ENCODE measurements at regions not wholly inside any gene's neighbourhood (a gene's known extent, or its start where the extent isn't known, plus 50 kb on each side); places are given as distances from the start of the nearest gene placed in this dataset.
A peak's percentile ranks its signal among the peaks of the same experiment; 100 is the strongest.

DNA sequence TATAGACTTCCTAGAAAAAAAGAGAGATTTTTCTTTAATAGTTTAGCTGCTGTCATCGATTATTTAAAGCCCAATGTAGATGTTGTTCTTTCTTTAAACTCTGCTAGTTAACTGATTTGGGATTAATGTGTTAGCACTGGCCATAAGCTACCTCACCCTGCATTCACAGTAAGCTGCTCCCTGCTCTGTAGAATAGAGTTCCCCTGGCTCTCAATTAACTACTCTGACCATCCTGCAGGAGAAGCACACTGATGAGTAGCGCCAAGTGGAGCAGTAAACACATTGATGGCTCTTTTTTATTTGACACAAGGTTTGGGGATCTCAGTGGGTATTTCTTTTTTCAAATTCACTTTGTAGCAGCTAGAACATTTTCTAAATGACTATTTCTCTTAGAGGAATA, 807.9 kb upstream of the ZNF608 start:
- no peak for DNase-seq (ENCODE audit: low spot score)

DNA sequence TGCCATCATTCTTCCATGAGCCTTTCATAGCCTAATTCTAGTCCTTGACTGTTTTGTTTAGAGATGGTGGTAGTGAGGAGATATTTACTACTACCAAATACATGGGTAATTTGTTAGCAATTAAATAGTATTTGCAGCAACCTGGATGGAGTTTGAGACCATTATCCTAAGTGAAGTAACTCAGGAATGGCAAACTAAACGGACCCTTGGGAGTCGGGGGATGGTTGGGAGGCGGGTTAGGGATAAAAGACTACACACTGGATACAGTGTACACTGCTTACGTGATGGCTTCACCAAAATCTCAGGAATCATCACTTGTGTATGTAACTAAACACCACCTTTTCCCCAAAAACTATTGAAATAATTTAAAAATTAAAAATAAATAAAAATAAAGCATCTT, 809.2 kb upstream of the ZNF608 start:
- DNase-seq (ENCODE audit: low spot score): no peak

DNA sequence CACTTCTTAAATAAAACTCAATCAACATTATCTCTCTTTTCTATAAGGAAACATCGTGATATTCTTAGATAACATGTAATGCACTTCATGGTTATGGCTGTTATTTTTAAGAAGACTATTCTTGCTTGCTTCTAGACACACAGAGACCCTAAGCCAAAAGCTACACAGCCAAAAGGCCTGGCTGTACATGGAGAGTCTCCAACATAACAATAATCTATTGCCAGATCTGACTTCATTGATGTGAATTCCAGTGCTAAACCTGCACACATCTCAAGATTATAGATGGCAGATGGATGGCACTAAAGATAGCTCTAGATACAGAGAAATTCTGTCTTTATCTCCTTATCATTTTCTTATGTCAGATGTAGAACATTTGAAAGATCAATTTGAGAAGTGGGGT, 811.6 kb upstream of the ZNF608 start:
- no peak for DNase-seq (ENCODE audit: low spot score)

DNA sequence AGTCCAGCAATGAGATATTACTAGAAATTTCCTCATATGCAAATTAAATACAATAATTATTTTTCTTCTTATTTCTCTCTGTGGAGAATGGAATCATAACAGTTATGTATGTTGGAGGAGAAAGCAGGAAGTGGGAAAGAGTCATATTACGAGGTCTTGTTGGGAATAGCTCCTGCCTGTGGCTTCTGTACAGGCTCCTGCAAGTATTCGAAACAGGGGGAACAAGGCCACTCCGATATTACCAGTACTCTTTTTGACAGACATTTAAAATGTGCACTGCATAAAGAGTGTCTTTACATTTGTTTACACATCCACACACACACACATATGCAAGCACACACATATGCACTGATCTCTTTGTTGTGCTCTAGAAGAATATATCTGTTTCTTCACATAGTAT, 812.0 kb upstream of the ZNF608 start:
- DNase-seq (ENCODE audit: low spot score): no peak

DNA sequence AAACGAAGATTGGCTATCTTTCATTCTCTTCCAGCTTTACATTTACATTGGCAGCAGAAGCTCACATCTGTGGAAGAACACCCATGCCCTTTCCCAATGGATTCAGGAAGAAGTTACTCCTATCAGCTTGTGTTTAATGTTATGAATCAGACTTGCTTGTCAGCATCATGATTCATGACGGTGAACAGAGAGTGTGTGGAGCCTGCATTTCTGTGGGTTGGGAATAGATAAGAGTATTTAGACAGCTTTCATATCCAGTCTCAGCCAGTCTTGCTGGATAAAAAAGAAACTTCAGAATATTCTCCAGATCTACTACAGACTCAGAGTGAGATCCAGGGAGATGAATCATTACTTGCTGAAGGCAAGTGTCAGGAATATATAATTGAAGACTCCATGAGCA, 812.9 kb upstream of the ZNF608 start:
- DNase-seq (ENCODE audit: low spot score): peak; percentile 5

DNA sequence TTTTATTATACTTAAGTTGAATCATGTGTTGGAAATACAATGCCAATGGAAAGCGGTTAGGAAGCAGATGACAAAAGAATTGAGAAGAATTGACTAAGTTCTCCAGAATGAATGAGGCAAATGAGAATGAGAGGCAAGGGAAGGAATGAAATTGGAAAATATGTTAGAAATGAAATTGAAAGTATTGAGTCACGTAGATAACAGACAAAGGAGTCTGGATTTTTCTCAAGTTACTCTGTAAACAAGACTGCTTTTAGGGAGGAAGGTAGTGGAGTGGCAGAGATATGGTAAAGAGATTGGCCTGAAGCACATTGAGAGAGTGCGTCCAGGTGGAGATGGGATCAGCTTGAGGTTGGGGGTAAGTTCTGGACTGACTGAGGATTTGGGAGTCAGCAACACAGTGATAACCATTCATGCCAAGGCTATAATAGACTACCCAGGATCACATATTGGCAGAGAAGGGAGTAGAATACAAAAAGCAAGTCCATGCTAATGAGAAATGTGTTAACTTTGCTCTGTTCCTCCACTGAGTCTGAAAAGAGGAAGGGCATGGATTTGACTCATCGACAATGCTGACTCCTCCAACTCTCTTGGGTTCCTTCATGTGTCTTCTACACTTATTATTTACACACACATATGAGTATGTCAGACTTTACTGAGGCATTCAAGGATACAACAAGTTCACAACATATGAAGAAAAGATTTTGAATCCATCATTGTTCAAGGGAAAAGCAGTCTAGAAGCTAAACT, 814.2 kb upstream of the ZNF608 start:
- DNase-seq (ENCODE audit: low spot score): no peak

DNA sequence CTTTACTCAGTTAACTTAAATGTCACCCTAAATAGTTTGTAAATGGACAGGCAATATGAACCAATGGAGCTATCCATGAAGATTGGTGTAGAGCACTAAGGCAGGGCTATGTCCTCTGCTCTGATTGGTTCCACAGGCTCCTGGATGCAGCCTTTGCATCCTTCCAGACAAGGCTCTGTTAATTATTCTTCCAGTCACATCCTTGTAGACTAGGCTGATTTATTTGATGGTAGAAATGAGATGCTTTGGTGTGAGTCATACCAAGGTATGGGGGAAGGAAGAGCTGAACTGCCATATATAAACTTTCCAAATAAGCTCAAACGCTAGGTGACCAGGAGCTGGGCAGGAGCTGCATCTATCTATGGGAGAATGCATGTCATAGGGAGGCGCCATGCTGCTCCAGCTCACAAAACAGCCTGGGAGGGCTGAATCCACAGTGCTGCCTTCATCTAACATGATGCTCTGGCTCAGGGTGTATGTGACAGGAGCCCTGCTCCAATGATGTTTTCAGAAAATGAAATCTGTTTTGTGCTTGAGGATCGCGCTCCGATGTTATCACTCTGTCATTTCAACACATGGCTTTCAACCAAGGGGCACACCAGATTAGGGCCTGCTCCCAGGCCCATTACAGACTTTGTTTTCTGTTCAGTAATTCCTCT, 818.0 kb upstream of the ZNF608 start:
- DNase-seq (ENCODE audit: low spot score): no peak

DNA sequence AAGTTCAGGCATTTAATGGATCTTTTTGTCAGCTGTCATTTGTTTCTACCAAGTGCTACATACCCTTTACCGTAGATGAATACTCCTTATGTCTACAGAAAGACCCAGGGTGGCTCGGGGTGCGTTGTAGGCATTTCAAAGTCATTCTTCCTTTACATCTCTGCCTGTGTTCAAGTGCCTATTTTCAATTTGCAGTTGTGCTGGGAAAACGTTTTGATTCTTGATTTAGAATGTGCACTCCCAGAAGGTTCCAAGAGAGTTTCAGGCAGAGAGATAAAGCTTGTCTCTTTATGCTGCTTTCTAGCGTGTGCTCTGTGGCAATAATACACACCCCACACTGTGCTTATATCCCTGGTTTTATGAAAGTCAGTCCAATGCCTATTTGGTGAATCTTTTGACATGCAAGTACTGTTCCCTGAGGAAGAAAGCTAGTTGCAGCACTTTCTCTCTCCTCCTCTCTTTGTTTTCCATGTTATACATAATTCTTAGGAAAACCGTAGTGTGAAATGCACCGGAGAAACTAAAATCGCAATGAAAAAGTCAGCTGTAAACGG, 828.1 kb upstream of the ZNF608 start:
- DNase-seq (ENCODE audit: low spot score): no peak

DNA sequence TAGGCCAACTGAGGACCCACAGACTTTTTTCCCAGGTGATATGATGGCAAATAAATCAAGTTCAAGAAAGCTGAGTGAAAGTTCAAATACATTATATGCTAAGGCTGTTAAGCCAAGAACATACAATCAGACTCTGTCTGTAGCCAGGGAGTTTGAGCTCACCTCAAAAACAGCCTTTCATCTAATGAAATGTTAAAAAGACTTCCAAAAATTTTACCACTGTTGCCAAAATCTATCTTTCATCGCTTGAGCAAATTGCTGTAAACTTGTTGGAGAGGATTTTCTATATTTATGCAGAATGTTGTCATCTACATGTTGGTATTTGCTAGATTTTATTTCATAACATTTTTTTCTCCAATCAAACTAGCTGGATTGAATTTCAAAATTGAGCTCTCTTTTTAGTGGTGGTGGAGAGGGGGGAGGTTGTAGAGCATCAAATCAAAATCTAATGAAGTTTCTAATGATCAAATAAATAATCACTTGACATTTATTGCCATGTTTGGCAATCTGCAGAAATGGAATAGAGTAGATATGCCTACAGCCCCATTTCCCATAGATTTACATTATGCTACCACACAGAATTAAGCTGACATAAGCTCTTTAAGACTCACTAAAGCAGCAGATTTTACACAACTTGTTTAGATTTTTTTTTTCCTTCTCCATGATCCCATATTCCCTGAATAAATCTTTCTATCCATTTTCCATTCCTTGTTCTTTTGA, 828.9 kb upstream of the ZNF608 start:
- DNase-seq (ENCODE audit: low spot score): no peak

DNA sequence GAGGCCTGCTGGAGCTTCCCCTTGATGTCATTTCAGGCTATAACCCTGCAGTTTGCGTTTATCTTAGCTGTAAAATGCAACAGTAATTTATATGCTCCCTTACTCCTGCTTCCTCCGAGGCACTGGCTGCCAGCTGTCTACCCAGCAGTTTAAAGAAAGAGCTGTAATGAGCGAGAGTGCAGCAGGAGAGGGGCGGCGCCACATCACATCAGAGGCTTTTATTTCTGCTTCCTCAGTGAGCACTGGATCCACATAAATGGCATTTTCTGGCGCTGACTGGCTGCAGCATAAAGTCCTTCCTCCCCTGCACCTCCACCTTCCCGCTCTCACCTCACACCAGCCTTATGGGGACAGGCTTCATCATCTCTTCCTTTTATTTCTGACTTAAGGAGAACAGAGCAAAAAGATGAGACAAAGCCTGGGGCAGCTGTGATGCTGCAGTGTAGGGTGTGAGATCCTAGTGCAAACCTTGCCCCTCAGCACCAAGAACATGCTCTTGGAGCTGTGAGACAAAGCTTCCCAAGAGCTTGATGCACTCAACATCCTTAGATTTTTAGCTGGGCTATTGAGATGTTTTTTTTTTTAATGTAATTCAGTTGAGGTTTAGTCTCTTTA, 829.6 kb upstream of the ZNF608 start:
- DNase-seq (ENCODE audit: low spot score): no peak

DNA sequence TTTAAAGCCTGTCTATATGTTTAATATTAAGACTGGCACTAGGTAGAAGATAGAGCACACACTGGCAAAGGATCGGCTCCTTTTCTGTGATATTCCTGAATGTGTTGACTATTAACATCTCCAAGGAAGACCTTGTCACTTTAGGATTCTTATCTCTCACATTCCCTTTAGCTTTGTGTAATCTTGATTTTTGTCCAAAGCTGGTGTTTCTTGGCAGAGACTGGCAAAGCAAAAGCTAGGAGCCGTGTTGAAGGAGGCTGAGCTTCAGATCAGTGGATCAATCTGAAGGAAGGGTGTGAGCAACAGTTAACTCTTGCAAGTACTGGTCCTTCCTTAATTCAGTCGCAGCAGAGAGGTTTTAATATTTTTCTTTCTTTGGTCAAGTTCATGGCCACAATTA, 830.4 kb upstream of the ZNF608 start:
- DNase-seq (ENCODE audit: low spot score): no peak

DNA sequence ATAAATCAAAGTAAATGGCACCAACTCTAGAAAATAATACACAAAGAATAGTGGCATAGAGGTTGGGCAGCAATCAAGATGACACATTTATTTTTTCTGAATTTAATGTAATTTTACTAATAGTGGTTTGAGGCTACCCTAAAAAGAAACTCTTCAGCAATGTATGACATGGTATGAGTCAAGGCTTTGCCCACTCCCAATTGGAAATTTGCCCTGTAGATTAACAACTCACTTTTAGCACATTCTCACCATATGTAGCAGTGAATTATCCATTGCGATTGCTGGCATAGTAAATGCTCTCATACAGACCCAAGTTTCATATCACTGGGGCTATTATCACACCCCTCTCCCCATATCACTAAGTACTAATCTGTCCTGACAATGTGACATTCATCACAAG, 832.1 kb upstream of the ZNF608 start:
- DNase-seq (ENCODE audit: low spot score): no peak

DNA sequence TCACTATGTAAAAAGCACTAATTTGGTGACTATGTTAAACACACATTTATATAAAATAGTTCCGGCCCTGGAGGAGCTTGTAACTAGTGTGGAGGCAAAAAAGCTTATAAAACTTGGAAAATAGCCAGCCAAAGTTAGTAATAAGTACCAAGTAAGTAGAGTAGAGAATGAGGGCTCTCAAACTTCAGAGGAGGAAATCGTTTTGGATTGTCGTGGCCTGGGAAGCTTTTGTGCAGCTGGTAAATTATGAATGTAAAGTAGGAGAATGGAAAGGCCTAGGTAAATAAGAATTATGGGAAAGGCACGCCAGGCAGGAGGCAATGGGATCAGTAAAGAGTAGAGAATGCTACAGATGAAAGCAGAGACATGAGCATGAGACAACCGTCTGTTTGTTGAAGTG, 832.7 kb upstream of the ZNF608 start:
- no peak for DNase-seq (ENCODE audit: low spot score)

DNA sequence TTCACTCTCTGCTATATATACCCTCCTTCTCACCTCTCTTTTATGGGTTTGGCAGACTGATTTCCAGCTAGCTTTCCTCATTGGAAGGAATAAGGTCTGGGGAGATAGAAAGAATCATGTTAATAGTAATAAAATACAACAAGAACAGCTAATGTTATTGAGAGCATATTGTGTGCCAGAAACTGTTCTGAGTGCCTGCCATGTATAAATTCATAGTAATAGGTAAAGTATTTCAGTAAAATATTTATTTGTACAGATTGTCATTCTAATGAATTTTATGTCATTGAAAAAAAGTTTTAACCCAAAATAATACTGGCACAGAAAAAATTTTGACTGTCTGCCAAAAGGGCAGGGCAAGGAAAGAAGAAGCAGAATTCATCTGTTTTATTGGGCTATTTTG, 834.9 kb upstream of the ZNF608 start:
- no peak for DNase-seq (ENCODE audit: low spot score)

DNA sequence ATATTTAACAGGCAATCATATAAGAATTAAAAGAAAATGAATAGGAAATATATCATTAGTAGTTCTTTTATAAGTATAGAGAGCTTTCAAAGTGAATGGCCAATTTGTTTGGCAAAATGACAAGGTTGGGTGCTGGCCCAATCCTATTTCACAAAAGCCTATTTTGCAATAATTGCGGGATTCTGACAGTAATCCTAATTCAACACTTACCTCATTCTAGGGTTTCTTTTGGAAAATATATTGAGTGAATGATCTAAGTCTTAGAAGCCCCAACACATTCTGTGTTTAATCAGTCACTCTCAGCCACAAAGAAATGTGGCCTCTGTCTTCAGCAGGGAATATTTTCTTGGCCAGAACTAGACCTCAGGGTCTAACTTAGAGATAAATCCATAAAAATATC, 835.9 kb upstream of the ZNF608 start:
- no peak for DNase-seq (ENCODE audit: low spot score)

DNA sequence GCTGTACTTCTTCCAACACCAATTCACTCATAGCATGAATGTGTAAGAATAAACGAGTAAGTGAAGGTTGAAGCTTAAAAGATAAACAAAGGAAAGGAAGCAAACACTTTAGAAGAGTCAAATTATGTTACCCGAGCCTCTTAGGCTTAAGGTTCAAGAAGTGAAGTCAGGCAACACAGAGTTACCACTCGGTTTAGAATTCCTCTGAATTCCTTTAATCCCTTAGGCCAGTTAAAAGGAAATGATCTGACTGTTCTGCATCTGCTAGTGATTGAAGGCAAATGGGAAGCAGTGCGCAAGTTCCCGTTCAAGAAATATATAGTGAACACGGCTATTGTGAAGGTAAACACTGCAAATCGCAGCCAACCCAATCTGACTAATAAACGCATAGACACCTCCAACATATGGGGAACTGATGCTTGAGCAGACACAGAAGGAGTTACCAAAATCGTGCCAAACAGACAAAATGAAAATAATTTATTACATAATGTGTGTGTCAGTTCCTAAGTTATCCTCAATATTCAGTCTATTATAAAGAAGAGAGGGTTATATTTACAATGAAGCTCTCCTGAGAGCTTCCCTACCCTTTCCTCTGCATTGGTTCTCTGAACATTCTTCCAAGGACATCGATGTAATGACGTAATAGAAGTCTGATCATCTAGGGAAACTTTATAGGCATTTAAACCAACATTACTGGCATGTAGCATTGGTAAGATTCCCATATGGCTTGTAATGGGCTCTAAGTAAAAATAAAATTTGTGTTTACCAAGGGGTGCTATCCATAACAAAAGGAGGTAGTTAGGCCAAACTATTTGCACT, 837.1 kb upstream of the ZNF608 start:
- no peak for DNase-seq (ENCODE audit: low spot score)

DNA sequence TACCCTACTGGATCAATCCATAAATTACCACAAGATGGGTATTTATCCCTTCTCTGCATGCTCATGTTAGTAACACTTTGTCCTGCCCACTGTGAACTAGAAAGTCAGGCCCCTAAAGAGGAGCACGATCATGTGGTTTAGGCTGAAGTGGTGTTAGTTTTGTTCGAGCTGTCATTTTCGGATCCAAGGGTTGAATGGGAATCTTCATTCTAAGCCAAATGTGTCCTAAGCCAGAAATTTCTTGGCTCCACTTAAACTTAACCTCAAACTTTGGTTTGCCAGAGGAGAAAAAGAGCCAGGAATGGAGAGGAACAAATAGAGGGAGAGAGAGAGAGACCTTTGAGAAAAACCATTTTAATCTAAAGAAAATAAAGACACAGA, 837.7 kb upstream of the ZNF608 start:
- no peak for DNase-seq (ENCODE audit: low spot score)

DNA sequence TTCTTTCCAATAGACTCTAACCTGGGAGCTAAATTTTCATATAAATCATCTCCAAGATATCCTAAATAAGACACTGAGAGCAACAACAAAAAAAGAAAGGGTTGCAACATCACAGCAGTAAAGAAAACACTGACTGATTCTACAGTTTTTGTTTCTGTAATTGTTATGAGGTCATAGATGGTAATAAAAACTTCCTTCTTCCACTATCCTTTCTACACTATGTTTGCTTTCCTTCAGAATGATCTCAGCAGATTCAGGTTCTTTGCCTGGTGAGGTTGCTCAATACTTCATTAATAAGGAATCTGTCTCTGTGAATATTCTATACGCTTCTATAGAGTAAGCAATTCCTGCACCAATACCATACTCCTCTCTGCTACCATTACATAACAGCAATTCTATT, 835.6 kb upstream of the GRAMD2B start:
- DNase-seq (ENCODE audit: low spot score): no peak

DNA sequence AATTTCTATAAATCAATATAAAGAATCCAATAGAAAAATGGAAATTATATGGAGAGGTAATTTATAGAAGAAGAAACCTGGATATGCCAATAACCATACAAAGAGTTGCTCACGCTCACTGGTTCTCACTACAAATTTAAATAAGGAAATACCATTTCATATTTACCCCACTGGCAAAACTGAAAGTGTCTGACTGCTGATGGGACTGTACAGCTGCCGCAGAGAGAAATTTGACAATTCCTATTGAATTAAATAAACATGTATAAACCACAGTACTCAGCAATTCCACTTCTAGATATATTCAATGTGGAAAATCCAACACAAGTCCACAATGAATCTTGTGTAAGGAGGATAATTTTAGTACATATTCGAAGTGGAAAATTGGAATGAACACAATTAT, 830.4 kb upstream of the GRAMD2B start:
- no peak for DNase-seq (ENCODE audit: low spot score)

DNA sequence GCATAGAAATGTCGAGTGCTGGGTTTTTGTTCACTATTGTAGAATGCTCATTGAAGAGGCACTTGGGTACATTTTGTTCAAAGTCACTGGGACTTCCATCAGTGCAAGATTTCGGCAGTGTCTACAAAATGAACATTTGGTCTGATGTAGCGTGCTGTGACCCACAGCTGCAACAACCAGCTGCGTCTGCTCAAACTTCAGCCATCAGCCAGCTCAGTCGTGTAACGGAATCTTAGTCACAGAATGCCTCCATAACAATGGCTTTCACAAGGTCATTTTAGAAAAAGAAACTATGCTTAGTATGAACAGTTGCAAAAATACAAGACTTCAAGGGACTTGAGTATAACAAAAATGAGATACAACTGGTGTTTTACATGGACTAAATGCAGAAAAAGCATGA, 828.1 kb upstream of the GRAMD2B start:
- no peak for DNase-seq (ENCODE audit: low spot score)

DNA sequence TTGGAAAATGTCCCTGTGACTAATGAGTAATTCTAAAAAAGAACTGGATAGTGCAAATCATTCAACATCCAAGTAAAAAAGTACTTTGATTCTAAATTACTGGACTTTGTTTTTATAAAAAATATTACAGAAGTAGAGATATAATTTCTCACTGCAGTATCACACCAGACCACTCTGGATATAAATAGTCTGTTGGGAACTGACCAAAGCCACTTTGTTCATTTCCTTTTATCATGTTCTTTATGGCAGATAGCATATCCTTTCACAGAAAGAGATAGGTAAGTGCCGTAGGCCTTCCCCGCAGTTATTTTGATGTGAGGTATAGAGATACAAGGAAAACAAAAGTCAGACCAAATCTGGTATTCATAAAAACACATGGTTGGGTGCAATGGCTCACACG, 827.4 kb upstream of the GRAMD2B start:
- no peak for DNase-seq (ENCODE audit: low spot score)

DNA sequence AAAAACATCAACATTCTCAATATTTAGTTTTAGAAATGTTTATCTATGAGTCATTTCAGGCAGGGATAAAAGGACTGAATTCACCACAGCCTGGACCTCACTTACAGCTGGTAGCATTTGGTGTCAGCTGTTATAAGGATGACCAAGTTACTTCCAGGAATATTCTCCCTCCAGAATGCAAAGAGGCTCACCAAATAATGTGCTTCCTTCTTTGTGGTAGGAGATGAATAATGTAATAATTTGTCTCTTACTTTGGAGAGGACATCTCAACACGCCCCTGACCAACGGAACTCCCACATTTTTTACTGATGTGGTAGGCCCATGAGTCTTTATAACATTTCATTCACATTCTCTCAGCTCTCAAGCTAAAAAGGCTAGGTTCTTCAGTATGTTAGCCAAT, 825.9 kb upstream of the GRAMD2B start:
- no peak for DNase-seq (ENCODE audit: low spot score)

All from GM03348 (cell line).